Fibroblast of mammary gland (primary cell): ENCODE measurements at regions not wholly inside any gene's neighbourhood (a gene's known extent, or its start where the extent isn't known, plus 50 kb on each side); places are given as distances from the start of the nearest gene placed in this dataset.

ENCODE experiments used
- DNase-seq: peaks from one replicate; pipeline ENCODE4 v3.0.0-alpha.2; 2010; ENCODE audit warnings: low read depth
- H3K4me3 ChIP-seq: 2 replicates; pipeline ENCODE4 v1.5.1; 2011; ENCODE audit warnings: low read depth, mild to moderate bottlenecking, low read length, moderate library complexity; ENCODE audit not compliant: control insufficient read depth
- CTCF ChIP-seq: conservative IDR thresholded peaks from 2 replicates; pipeline ENCODE4 v1.5.1; 2011; ENCODE audit warnings: low read depth, low read length, inconsistent platforms; ENCODE audit not compliant: control insufficient read depth, insufficient read depth

- TF ChIP-seq CTCF: no peak
- no peak overlapping the region for H3K4me3 ChIP-seq
- no peak for DNase-seq
These were observed 178.2 kb upstream of the GDNF start for GRCh38 chr5:38018016-38018415.

GRCh38 chr5:38013107-38013506 is 173.3 kb upstream of the GDNF start:
- H3K4me3 ChIP-seq: no peak overlapping the region
- no peak for DNase-seq
- no peak for TF ChIP-seq CTCF

- no peak for TF ChIP-seq CTCF
- DNase-seq: no peak
- H3K4me3 ChIP-seq: no peak overlapping the region
These were observed 171.9 kb upstream of the GDNF start for GRCh38 chr5:38011668-38012188.

GRCh38 chr5:38009749-38010358 is 170.0 kb upstream of the GDNF start:
- no peak for DNase-seq
- no peak overlapping the region for H3K4me3 ChIP-seq

GRCh38 chr5:38008198-38008597 is 168.4 kb upstream of the GDNF start:
- H3K4me3 ChIP-seq: no peak overlapping the region
- DNase-seq: no peak
- no peak for TF ChIP-seq CTCF

More at GRCh38 chr5:38009749-38010358, 170.0 kb upstream of the GDNF start:
- no peak for TF ChIP-seq CTCF

- H3K4me3 ChIP-seq: no peak overlapping the region
- no peak for TF ChIP-seq CTCF
- DNase-seq: no peak
These were observed 159.8 kb upstream of the GDNF start for GRCh38 chr5:37999593-37999992.
